Right atrium auricular region (tissue), 2 donors: ENCODE measurements at regions not wholly inside any gene's neighbourhood (a gene's known extent, or its start where the extent isn't known, plus 50 kb on each side); places are given as distances from the start of the nearest gene placed in this dataset.
A peak's percentile ranks its signal among the peaks of the same experiment; 100 is the strongest.
"Not testable (repeated sequence)": the region's sequence is repeated elsewhere in the genome, so short reads cannot be mapped to it uniquely, and the experiment has no call there.

Source experiments
- DNase-seq: peaks from one replicate; pipeline ENCODE4 v3.0.0-alpha.2; 2019; ENCODE audit warnings: low spot score
- H3K27ac ChIP-seq, 2 donors: fragments of 200-600 bp; sonication (generic); 1 replicate in 1 of 2; 2 replicates in 1 of 2; pipeline ENCODE4 v1.5.1; 2016 to 2019
- H3K27me3 ChIP-seq, 2 donors: fragments of 200-600 bp; sonication (generic); one replicate each; pipeline versions ENCODE4 v1.5.1 to v1.6.0; 2017 to 2019
- H3K36me3 ChIP-seq: fragments of 200-600 bp; sonication (generic); one replicate; pipeline ENCODE4 v1.5.1; 2016
- H3K4me1 ChIP-seq, 2 donors: fragments of 200-600 bp; sonication (generic); one replicate each; pipeline versions ENCODE4 v1.5.1 to v1.6.0; 2017 to 2019
- H3K4me3 ChIP-seq, 2 donors: fragments of 200-600 bp; sonication (generic); 1 replicate in 1 of 2; 2 replicates in 1 of 2; pipeline ENCODE4 v1.5.1; 2017 to 2019; ENCODE audit warnings: mild to moderate bottlenecking in 1 of 2, moderate library complexity in 1 of 2
- H3K9me3 ChIP-seq, 2 donors: fragments of 200-600 bp; sonication (generic); one replicate each; pipeline ENCODE4 v1.5.1; 2019
- TF ChIP-seq, protein P1 (sequence below), 2 donors: fragments of 200-600 bp; sonication (generic); IDR thresholded peaks; one replicate each; pipeline ENCODE4 v1.5.1; 2019; ENCODE audit warnings: antibody characterized with exemption in 2 of 2

DNA sequence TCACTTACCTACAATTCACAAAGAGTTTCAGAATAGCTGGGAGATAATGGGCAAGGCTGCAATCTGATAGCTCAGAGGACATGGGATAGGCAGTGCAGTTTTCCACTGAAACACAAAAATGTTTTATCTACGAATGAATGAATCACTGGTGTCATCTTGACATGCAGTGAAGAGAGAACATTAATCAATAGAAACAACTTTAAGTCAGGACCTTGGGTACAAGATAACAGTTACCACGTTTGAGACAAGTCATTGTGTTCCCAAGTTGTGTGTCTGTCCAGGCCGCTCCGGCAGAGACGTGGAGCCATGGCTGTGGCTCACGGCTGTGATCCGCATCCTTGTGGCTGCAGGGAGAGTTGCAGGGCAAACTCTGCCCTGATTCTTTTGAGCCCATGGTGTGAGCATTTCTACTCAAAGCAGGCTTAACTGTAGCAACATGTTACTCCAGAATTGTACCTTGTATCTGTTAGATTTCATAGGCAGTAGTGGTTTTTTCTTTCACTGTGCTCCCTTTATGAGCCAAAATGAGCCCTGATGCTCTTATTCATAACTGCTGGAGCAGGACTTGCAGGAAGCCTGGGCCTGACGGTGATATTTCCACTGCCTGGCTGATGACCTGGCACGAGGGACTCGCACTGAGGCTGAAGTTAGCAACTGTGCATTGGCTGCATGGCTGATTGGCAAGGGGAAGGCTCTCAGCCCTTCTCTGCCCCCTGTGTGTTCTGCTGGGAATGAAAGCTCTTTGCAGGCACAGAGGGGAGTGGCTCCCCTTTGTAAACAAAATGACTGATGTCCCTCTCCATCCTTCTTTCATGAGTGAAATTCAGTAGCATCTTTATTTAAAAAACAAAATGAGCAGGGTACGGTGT lies 465.2 kb downstream of the AJAP1 start:
- Histone ChIP-seq H3K36me3 (no peaks in the 10 kb centered on the region), H3K27me3 (no peaks in the 10 kb centered on the region), H3K4me1 (no peaks in the 10 kb centered on the region), H3K9me3 (no peaks in the 10 kb centered on the region), H3K27ac (no peak overlapping the region), H3K4me3 (no peak overlapping the region)
- TF ChIP-seq, protein P1, sequence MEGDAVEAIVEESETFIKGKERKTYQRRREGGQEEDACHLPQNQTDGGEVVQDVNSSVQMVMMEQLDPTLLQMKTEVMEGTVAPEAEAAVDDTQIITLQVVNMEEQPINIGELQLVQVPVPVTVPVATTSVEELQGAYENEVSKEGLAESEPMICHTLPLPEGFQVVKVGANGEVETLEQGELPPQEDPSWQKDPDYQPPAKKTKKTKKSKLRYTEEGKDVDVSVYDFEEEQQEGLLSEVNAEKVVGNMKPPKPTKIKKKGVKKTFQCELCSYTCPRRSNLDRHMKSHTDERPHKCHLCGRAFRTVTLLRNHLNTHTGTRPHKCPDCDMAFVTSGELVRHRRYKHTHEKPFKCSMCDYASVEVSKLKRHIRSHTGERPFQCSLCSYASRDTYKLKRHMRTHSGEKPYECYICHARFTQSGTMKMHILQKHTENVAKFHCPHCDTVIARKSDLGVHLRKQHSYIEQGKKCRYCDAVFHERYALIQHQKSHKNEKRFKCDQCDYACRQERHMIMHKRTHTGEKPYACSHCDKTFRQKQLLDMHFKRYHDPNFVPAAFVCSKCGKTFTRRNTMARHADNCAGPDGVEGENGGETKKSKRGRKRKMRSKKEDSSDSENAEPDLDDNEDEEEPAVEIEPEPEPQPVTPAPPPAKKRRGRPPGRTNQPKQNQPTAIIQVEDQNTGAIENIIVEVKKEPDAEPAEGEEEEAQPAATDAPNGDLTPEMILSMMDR (IDR thresholded peaks at IDR 0.05) = peak in 1 of 2 donors; percentile 23
- no peak for DNase-seq

DNA sequence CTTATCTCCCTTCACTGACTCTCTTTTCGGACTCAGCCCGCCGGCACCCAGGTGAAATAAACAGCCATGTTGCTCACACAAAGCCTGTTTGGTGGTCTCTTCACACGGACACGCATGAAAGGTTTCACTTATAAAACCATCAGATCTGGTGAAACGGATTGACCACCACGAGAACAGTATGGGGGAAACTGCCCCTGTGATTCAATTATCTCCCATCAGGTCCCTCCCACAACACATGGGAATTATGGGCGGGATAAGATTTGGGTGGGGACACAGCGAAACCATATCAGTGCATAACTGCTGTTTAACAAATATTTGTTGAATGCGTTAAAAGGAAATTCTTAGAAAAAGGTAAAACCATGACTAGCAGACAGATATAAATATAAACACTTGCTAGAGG lies 464.4 kb downstream of the AJAP1 start:
- not testable (repeated sequence) for H3K4me1 ChIP-seq, DNase-seq, H3K27ac ChIP-seq

DNA sequence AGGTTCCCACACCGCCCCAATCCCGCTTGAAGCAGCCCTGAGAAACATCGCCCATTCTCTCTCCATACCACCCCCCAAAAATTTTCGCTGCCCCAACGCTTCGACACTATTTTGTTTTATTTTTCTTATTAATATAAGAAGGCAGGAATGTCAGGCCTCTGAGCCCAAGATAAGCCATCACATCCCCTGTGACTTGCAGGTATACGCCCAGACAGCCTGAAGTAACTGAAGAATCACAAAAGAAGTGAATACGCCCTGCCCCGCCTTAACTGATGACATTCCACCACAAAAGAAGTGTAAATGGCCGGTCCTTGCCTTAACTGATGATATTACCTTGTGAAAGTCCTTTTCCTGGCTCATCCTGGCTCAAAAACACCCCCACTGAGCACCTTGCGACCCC lies 463.9 kb downstream of the AJAP1 start:
- not testable (repeated sequence) for H3K36me3 ChIP-seq, H3K27me3 ChIP-seq, DNase-seq, H3K9me3 ChIP-seq, H3K27ac ChIP-seq, H3K4me3 ChIP-seq, H3K4me1 ChIP-seq

More for the DNA sequence above, 464.4 kb downstream of the AJAP1 start:
- not testable (repeated sequence) for H3K36me3 ChIP-seq, H3K4me3 ChIP-seq, H3K27me3 ChIP-seq, H3K9me3 ChIP-seq

DNA sequence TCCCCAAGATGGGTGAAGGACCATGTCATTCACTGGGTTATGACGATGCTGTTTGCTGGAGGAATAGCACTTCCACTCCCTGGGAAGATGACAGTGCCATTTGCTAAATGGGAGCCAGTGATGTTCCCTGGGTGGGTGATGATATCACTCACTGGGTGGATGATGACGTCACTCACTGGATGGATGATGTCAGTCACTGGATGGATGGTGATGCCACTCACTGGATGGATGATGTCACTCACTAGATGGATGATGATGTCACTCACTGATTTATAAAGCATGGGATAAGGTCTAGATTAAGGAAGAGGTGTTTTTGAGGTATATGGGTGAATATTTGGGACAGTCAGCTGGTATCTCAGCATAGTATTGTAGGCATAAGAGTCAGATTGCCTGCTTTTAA lies 457.2 kb downstream of the AJAP1 start:
- H3K9me3 ChIP-seq = no peaks in the 10 kb centered on the region
- DNase-seq = no peak
- H3K4me3 ChIP-seq = no peak overlapping the region
- H3K4me1 ChIP-seq = no peaks in the 10 kb centered on the region
- no peak overlapping the region for H3K27ac ChIP-seq
- H3K27me3 ChIP-seq = no peaks in the 10 kb centered on the region
- TF ChIP-seq, protein P1 (IDR thresholded peaks at IDR 0.05) = no peak
- H3K36me3 ChIP-seq = no peaks in the 10 kb centered on the region

DNA sequence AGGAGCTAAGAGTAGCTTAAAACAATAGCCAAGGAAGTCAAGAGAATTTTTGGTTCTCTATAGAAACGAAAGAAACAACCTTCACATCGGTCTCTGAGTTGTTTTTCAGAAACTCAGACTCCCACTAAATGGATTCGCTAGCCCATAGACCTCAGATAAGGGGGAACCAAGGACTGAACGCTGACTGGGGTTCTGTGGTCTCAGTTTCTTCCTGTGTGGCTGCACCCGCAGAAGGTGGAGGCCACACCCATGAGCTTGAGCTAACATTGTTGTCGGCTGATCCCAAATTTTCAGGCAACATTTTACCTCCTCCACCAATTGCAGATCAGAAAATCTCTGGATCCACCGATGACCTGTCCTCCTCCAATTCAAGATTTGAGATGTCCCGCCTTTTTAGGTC lies 456.1 kb downstream of the AJAP1 start:
- H3K27me3 ChIP-seq = no peaks in the 10 kb centered on the region
- no peak overlapping the region for H3K4me3 ChIP-seq
- TF ChIP-seq, protein P1 (IDR thresholded peaks at IDR 0.05) = no peak
- H3K27ac ChIP-seq = no peak overlapping the region
- H3K36me3 ChIP-seq = no peaks in the 10 kb centered on the region
- no peaks in the 10 kb centered on the region for H3K9me3 ChIP-seq
- no peaks in the 10 kb centered on the region for H3K4me1 ChIP-seq
- no peak for DNase-seq

DNA sequence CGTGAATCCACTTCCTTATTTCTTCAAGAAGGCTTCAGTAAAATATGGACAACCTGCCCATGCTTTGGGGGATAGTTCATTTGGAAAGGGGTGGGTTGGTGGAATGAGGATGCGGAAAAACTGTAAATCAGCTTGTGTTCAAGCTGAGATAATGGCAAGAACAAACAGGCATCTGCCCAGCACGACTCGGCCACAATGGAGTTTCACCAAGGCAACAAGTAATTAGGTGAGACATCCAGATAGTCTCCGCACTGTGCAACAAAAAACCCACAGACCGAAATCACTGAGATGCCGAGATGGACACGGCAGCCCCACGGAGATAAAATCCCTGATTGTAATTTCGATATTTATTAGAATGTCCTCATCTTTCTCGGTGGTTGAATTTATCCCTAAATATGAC lies 455.2 kb downstream of the AJAP1 start:
- no peak for DNase-seq
- TF ChIP-seq, protein P1 (IDR thresholded peaks at IDR 0.05) = no peak
- no peaks in the 10 kb centered on the region for H3K36me3 ChIP-seq
- H3K27ac ChIP-seq = no peak overlapping the region
- H3K4me3 ChIP-seq = no peak overlapping the region
- H3K4me1 ChIP-seq = no peaks in the 10 kb centered on the region
- no peaks in the 10 kb centered on the region for H3K27me3 ChIP-seq
- H3K9me3 ChIP-seq = no peaks in the 10 kb centered on the region

DNA sequence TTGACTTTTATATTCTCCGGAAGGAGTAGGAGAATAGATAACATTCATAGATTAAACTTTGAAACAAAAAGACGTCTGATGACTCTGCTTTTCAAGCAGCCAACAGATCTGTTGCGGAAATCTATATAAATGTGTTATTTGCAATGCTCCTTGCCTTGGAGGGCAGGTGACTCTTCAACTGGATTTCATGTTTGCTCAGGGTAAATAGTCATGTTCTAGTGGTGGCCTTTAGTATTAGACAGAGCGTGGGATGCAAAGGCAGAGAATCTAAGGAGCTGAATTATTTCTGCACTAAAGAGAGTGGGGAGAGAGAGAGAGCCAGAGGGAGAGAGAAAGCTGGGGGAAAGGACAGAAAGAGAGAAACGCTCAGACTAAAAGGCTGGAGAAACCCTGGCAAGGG lies 454.3 kb downstream of the AJAP1 start:
- Histone ChIP-seq H3K36me3 (no peaks in the 10 kb centered on the region), H3K4me1 (no peaks in the 10 kb centered on the region), H3K9me3 (no peaks in the 10 kb centered on the region), H3K27ac (no peak overlapping the region), H3K27me3 (no peaks in the 10 kb centered on the region), H3K4me3 (no peak overlapping the region)
- DNase-seq = no peak
- TF ChIP-seq, protein P1 (IDR thresholded peaks at IDR 0.05) = no peak
